GM12864 (cell line): ENCODE measurements at regions not wholly inside any gene's neighbourhood (a gene's known extent, or its start where the extent isn't known, plus 50 kb on each side); places are given as distances from the start of the nearest gene placed in this dataset.
"Not testable (repeated sequence)": the region's sequence is repeated elsewhere in the genome, so short reads cannot be mapped to it uniquely, and the experiment has no call there.

Experiments used
- DNase-seq: peaks from one replicate; pipeline ENCODE4 v3.0.0-alpha.2; 2011; ENCODE audit warnings: low read depth
- H3K4me3 ChIP-seq: 2 replicates; pipeline ENCODE4 v1.5.1; 2011; ENCODE audit warnings: mild to moderate bottlenecking, low read depth, low read length, control low read depth
- CTCF ChIP-seq: IDR thresholded peaks from 2 replicates; pipeline ENCODE4 v1.5.1; 2011; ENCODE audit warnings: low read depth, mild to moderate bottlenecking, moderate library complexity, low read length, control low read depth, inconsistent platforms; ENCODE audit errors: missing control alignments

GRCh38 chr2:113337809-113338208 is 59.1 kb upstream of the PAX8 start:
- H3K4me3 ChIP-seq, result no peak overlapping the region
- TF ChIP-seq CTCF, result no peak
- no peak for DNase-seq

DNA sequence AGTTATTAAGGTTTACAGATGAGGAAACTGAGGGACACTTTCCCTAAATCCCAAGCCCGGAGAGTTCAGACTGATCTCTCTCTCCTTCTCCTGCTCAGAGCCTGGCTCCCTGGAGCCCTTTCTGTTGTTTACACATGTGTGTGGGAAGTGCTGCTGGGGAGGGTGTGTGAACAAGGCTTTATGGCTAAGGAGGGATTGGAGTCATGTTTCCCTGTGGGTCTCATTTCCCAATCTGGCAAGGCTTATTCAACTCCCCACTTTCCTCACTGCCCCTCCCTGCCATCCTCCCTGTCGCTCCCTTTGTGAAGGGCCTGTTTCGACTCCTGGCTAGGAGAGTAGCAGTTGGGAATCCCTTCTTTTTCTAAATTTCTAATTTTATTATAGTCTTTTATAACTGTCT is 57.3 kb upstream of the PAX8 start:
- DNase-seq, H3K4me3 ChIP-seq: not testable (repeated sequence)

GRCh38 chr2:113334147-113334546 is 55.4 kb upstream of the PAX8 start:
- TF ChIP-seq CTCF, result no peak
- no peak overlapping the region for H3K4me3 ChIP-seq
- DNase-seq, result no peak

- not testable (repeated sequence) for DNase-seq, H3K4me3 ChIP-seq
Measured at GRCh38 chr2:113333735-113334134, 55.0 kb upstream of the PAX8 start.

- DNase-seq, result not testable (repeated sequence)
Measured at GRCh38 chr2:113330060-113330767, 51.5 kb upstream of the PAX8 start.

GRCh38 chr2:113328973-113329372 is 50.3 kb upstream of the PAX8 start:
- H3K4me3 ChIP-seq, DNase-seq: not testable (repeated sequence)

More at GRCh38 chr2:113330060-113330767, 51.5 kb upstream of the PAX8 start:
- H3K4me3 ChIP-seq, result not testable (repeated sequence)

DNA sequence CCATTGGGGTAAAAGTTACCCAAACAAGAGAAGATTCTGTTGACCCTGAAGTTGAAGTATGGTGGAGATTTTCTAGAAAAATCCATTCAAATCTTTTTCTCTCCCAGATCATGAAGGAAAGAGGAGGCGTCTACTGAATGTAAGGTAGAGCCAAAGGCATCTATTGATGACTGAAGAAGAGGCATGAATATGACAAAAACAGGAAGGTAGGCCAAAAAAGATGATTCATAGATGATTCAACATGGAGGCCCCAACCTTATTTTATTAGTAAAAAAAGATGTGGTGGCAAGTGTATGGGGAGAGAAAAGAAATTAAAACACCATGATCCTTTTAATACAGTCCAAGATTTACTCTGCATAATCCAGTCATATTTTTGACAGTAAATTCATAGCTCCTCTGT is 49.9 kb upstream of the PAX8 start:
- DNase-seq, H3K4me3 ChIP-seq: not testable (repeated sequence)
